Lower leg skin (tissue), 4 donors: ENCODE measurements at regions not wholly inside any gene's neighbourhood (a gene's known extent, or its start where the extent isn't known, plus 50 kb on each side); places are given as distances from the start of the nearest gene placed in this dataset.

Source experiments
- DNase-seq, 2 donors: peaks; one replicate each; pipeline ENCODE4 v3.0.0-alpha.2; 2019; ENCODE audit warnings: low spot score in 2 of 2
- H3K4me3 ChIP-seq: fragments of 200-600 bp; sonication (generic); 2 replicates; pipeline ENCODE4 v1.5.1; 2017; ENCODE audit warnings: mild to moderate bottlenecking, low read depth; ENCODE audit not compliant: poor library complexity, severe bottlenecking
- CTCF ChIP-seq, 3 donors: fragments of 450-650 bp; IDR thresholded peaks; one replicate each; pipeline ENCODE4 v1.5.1; 2016; ENCODE audit warnings: antibody characterized with exemption in 3 of 3, mild to moderate bottlenecking in 3 of 3, moderate library complexity in 2 of 3
- POLR2A ChIP-seq, 2 donors: fragments of 450-650 bp; IDR thresholded peaks; one replicate each; pipeline ENCODE4 v1.6.1; 2016 to 2017; ENCODE audit warnings: antibody characterized with exemption in 2 of 2, mild to moderate bottlenecking in 1 of 2, moderate library complexity in 1 of 2
- WGBS, 2 donors: methylation state at CpG; one replicate each; pipeline ENCODE4 v1.1.5; 2018; 5-methylcytosine and 5-hydroxymethylcytosine counted together
- intact Hi-C: fragments of 100-400 bp; cut with DNase I; formaldehyde crosslinking; loops from one replicate; pipeline ENCODE4 v1.15.0; 2023; ENCODE audit warnings: low total_unique reads

GRCh38 chr7:15783987-15784693 is 97.7 kb upstream of the MEOX2 start:
- no peak overlapping the region for H3K4me3 ChIP-seq
- DNase-seq: no peak
- 33 to 45% methylated on average over 1 of the region's 1 CpG for WGBS, 2 donors
- intact Hi-C loops: no loop called here
- TF ChIP-seq POLR2A (IDR thresholded peaks at IDR 0.05): no peak
- no peak for TF ChIP-seq CTCF (IDR thresholded peaks at IDR 0.05)

- no peak overlapping the region for H3K4me3 ChIP-seq
- TF ChIP-seq CTCF (IDR thresholded peaks at IDR 0.05) (no peak), POLR2A (IDR thresholded peaks at IDR 0.05) (no peak)
- intact Hi-C loops: no loop called here
- WGBS, 2 donors: 74 to 87% methylated on average over 2 of the region's 2 CpGs
- DNase-seq: no peak
Observed at GRCh38 chr7:15782656-15783055, 96.2 kb upstream of the MEOX2 start.

- intact Hi-C loops: no loop called here
- 90 to 92% methylated on average over 2 of the region's 2 CpGs for WGBS, 2 donors
- no peak for DNase-seq
- no peak overlapping the region for H3K4me3 ChIP-seq
- TF ChIP-seq POLR2A (IDR thresholded peaks at IDR 0.05) (no peak), CTCF (IDR thresholded peaks at IDR 0.05) (no peak)
Observed at GRCh38 chr7:15781944-15782343, 95.5 kb upstream of the MEOX2 start.

- TF ChIP-seq POLR2A (IDR thresholded peaks at IDR 0.05): no peak
- no peak for TF ChIP-seq CTCF (IDR thresholded peaks at IDR 0.05)
- no peak for DNase-seq
- WGBS, 2 donors: 68 to 70% methylated on average over 2 of the region's 2 CpGs
- H3K4me3 ChIP-seq: no peak overlapping the region
- intact Hi-C loops: no loop called here
Observed at GRCh38 chr7:15780271-15780670, 93.8 kb upstream of the MEOX2 start.

DNA sequence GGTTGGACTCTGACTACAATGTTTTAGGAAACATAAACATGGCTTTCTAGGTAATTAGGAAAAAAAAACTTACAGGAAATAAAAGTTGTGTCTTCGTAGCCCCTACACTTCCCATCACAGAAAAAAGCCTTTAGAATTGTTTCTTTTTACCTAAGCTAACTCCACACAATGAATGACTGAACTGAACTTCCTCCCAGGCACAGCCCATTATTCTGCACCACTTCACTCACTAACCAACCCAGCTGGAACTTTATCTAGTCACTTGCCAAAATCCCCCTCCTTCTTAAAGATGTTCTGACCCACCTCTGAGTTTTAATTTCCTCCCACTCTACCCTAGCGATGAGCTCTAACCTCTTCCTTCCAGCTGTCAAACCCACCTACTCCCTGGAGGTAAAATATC is 91.7 kb upstream of the MEOX2 start:
- no peak overlapping the region for H3K4me3 ChIP-seq
- no peak for DNase-seq
- no peak for TF ChIP-seq CTCF (IDR thresholded peaks at IDR 0.05)
- no peak for TF ChIP-seq POLR2A (IDR thresholded peaks at IDR 0.05)
- WGBS, 2 donors: 26 to 37% methylated on average over 2 of the region's 2 CpGs
- intact Hi-C loops: no loop called here

GRCh38 chr7:15765753-15766152 is 79.3 kb upstream of the MEOX2 start:
- no peak overlapping the region for H3K4me3 ChIP-seq
- WGBS, 2 donors: 74 to 90% methylated on average over 5 of the region's 5 CpGs
- intact Hi-C loops: no loop called here
- no peak for DNase-seq
- no peak for TF ChIP-seq CTCF (IDR thresholded peaks at IDR 0.05)
- TF ChIP-seq POLR2A (IDR thresholded peaks at IDR 0.05): no peak
